22Rv1 (cell line): ENCODE measurements at regions not wholly inside any gene's neighbourhood (a gene's known extent, or its start where the extent isn't known, plus 50 kb on each side); places are given as distances from the start of the nearest gene placed in this dataset.

Experiments used
- H3K27ac ChIP-seq: fragments of 450-650 bp; 2 replicates; pipeline ENCODE4 v1.5.1; 2017
- ZFX ChIP-seq: fragments of 450-650 bp; IDR thresholded peaks from 2 replicates; pipeline ENCODE4 v1.6.1; 2017; ENCODE audit warnings: antibody characterized with exemption, borderline replicate concordance
- TF ChIP-seq, protein P1 (sequence below): fragments of 450-650 bp; IDR thresholded peaks from 2 replicates; pipeline ENCODE4 v1.5.1; 2017; ENCODE audit warnings: mild to moderate bottlenecking

DNA sequence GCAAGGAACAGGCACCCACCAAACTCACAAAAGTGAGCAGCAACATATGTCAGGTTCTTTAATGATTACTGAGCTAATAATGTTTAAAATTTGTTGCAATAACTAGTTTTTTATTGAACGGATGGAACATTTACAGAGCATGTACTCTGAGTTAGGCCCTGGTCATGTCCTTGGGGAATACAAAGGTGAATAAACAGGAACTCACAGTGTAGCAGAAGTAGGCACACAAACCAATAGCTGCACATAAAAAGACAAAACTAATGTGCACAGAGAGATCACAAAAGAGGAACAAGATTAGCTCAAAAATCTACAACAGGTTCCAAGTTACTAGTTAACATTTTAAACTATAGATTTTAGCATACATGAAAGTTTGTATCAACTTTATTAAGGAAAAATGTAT is 505.3 kb upstream of the PPP2R3A start:
- TF ChIP-seq, protein P1, sequence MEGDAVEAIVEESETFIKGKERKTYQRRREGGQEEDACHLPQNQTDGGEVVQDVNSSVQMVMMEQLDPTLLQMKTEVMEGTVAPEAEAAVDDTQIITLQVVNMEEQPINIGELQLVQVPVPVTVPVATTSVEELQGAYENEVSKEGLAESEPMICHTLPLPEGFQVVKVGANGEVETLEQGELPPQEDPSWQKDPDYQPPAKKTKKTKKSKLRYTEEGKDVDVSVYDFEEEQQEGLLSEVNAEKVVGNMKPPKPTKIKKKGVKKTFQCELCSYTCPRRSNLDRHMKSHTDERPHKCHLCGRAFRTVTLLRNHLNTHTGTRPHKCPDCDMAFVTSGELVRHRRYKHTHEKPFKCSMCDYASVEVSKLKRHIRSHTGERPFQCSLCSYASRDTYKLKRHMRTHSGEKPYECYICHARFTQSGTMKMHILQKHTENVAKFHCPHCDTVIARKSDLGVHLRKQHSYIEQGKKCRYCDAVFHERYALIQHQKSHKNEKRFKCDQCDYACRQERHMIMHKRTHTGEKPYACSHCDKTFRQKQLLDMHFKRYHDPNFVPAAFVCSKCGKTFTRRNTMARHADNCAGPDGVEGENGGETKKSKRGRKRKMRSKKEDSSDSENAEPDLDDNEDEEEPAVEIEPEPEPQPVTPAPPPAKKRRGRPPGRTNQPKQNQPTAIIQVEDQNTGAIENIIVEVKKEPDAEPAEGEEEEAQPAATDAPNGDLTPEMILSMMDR, result no peak
- TF ChIP-seq ZFX, result no peak
- no peak overlapping the region for H3K27ac ChIP-seq

DNA sequence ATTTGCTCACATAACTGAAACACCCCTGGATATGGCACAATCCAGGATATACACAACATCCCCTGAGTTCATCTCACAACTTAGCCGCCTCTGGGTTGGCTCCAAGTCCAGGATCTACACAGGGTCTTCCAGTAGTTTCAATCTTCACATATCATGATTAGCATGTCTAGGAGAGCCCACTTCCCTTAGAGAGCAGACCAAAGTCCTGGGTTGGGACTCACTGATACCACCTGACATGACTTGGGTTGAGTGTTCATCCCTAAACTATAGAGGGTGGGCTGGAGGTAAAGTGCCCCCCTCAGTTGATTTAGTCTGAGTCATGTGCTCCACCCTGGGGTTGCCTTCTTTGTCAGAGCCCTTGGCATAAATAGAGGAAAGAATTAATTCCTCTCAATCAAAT is 493.6 kb upstream of the PPP2R3A start:
- TF ChIP-seq ZFX, result no peak
- TF ChIP-seq, protein P1, result no peak
- H3K27ac ChIP-seq, result no peak overlapping the region

DNA sequence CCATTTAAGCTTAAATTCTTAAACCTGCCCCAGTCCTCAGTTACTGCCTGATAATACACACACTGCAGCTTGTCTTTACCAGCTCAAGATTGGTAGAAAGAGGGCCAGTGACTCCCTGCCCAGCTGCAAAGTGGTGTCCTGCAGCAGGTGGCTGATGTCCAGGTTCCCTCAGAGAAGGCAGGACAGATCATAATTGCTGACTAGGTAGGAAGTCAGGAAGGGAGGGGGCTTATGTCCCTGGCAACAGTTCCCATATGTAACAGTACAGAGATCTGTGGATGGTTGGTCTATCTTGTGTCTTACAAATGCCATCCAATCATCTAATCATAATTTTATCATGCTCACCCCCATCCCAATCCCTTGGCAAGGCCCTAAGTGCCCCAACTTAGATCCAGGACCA is 492.1 kb upstream of the PPP2R3A start:
- no peak for TF ChIP-seq ZFX
- TF ChIP-seq, protein P1, result no peak
- H3K27ac ChIP-seq, result no peak overlapping the region

DNA sequence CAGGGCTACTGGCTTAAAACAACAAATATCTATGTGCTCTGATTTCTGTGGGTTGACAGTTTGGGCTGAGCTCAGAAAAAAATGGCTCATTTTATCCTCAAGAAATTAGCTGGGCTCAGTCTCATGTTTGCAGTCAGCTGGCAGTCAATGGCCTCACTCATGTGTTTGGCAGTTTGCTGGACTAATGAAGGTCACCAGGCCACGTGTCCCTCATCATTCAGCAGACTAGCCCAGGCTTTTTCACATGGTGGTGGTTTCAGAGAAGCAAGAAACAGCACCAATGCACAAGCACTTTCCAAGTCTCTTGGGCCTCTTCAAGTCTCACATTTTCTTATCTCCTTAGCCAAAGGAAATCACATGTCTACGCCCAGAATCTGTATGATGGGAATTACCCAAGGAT is 478.3 kb upstream of the PPP2R3A start:
- H3K27ac ChIP-seq, result no peak overlapping the region
- TF ChIP-seq, protein P1, result no peak
- no peak for TF ChIP-seq ZFX

DNA sequence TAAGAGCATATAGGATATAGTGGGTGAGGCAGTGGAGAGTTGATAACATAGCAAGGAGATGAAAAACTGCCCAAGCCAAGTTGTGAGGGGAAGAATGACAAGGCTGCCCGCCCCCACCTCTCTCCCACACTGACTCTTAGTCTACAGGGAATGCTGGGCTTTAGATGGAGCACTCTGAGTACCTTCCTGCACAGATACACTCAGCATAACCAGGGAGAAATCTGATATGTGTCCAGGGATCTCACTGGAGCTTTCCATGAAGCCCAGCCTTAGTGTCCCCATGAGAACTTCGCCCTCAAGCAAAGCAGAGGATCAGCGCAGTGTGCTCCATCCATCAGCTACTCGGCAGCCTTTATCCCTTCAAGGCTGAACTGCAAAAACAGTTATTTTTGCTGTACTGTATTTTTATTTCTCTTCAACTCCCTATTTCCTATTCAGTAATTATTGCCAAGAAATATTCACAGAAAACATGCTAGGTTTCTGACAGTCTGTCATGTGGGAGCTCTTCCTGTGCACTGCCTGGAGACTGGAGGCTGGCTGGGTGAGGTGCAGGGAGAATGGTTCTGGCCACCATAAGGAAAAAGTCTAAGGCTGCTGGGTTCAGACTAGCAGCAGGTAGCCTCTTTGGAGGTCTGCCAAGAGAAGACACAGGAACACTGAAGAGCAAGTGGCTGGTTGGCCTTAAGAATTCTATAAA is 475.2 kb upstream of the PPP2R3A start:
- TF ChIP-seq ZFX, result no peak
- TF ChIP-seq, protein P1, result no peak
- no peak overlapping the region for H3K27ac ChIP-seq

DNA sequence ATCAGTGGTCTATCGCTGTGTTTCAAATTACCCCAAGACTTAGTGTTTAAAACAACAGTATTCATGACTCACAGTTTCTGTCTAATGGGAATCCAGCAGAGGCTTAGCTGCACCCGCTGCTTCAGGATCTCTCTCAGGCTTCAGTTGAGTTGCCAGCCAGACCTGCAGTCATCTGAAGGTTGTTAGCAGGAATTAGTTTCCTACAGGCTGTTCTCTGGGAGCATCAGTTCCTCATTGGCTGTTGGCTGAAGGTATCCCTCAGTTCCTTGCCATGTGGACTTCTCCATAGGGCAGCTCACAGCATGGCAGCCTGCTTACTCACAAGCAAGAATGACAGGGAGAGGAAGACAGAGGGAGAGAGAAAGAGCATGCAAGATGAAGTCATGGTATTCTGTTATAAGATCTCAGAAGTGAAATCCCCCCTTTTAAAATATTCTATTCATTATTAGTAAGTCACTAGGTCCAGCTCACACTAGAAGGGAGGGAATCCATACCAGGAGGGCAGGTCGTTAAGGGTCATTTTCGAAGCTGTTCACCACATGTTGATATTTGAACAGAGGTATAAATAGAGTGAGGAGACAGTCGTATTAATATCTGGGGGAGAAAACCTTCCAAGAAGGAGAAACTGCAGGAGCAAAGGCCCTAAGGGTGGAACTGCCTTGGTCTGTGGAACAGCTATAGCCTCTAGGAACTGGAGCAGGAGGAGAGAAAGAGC is 473.9 kb upstream of the PPP2R3A start:
- H3K27ac ChIP-seq, result no peak overlapping the region
- TF ChIP-seq, protein P1, result no peak
- no peak for TF ChIP-seq ZFX

DNA sequence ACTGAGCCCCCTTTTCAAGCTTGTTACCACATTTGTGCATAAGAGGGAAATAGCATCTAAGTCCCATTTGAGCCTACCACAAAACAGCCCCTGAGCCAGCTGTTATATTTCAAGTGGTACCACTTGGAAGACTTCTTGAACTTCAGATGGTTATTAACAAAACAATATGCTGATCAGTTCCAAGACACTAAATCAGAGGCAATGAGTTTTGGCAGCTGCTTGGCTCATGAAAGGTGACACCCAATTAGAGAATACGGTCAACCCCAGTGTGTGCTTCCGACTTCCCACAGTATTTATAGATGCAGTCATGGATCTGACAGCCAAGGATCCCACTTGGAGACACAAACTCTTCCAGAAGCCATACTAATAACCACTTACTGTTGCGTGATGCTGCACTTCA is 469.6 kb upstream of the PPP2R3A start:
- no peak for TF ChIP-seq ZFX
- TF ChIP-seq, protein P1, result no peak
- no peak overlapping the region for H3K27ac ChIP-seq
